ENCODE measurements at regions not wholly inside any gene's neighbourhood (a gene's known extent, or its start where the extent isn't known, plus 50 kb on each side); places are given as distances from the start of the nearest gene placed in this dataset.

DNA sequence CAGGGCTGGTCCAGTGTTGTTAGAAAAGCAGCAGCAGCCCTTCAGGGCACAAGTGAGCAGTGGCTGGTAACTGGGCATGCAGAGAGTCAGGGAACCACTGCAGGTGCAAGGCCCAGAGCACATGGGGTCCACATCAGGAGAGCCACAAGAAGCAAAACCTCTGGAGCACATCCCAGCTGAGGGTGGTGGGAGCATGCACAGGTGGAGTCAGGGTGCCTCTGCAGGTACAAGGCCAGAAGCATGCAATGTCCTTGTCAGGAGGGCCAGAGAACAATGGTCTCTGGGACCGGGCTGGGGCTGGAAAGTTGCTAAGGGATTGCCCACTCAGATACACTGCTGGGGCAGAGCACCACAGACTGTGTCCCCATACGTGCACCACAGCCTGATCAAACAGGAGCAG, 226.1 kb upstream of the UBE2E2 start (continued):
- TF ChIP-seq ZNF518A (tag by site-specific recombination; conservative IDR thresholded peaks at IDR 0.05; ENCODE audit: low read depth) (no peak), SALL2 (tag by site-specific recombination; IDR thresholded peaks at IDR 0.05; ENCODE audit: borderline replicate concordance) (no peak)

GRCh38 chr3:22977650-22978289, 225.4 kb upstream of the UBE2E2 start:
- ChIA-PET POLR2A (no interaction called here), CTCF (no interaction called here)
- Histone ChIP-seq H3K9me3 (ENCODE audit: control insufficient read depth, insufficient read depth, low read depth, low read length) (no peaks in the 10 kb centered on the region), H3K27ac (ENCODE audit: extremely low read depth, low read depth, low read length) (no peak overlapping the region), H3K4me1 (ENCODE audit: control insufficient read depth, insufficient read depth, low read length) (no peaks in the 10 kb centered on the region), H3K36me3 (ENCODE audit: control insufficient read depth in 2 of 2, insufficient read depth in 1 of 2, low read length in 2 of 2) (no peaks in the 10 kb centered on the region), H3K4me3 (ENCODE audit: low read depth, low read length) (no peak overlapping the region)
- no peak for TF ChIP-seq TCF7L2 (IDR thresholded peaks at IDR 0.05; ENCODE audit: borderline replicate concordance, low read depth, low read length)
- TF ChIP-seq ZBTB44 (tag by site-specific recombination; IDR thresholded peaks at IDR 0.05), result no peak
- TF ChIP-seq, protein P1, sequence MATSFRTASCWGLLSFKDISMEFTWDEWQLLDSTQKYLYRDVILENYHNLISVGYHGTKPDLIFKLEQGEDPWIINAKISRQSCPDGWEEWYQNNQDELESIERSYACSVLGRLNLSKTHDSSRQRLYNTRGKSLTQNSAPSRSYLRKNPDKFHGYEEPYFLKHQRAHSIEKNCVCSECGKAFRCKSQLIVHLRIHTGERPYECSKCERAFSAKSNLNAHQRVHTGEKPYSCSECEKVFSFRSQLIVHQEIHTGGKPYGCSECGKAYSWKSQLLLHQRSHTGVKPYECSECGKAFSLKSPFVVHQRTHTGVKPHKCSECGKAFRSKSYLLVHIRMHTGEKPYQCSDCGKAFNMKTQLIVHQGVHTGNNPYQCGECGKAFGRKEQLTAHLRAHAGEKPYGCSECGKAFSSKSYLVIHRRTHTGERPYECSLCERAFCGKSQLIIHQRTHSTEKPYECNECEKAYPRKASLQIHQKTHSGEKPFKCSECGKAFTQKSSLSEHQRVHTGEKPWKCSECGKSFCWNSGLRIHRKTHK (tag by site-specific recombination; IDR thresholded peaks at IDR 0.05), result no peak
- TF ChIP-seq ZNF558 (tag by site-specific recombination; IDR thresholded peaks at IDR 0.05), result no peak
- TF ChIP-seq ZNF311 (tag by site-specific recombination; IDR thresholded peaks at IDR 0.05; ENCODE audit: borderline replicate concordance), result no peak
- no peak for TF ChIP-seq ZNF521 (tag by site-specific recombination; IDR thresholded peaks at IDR 0.05)
- no peak for TF ChIP-seq ZNF707 (tag by site-specific recombination; IDR thresholded peaks at IDR 0.05)
- no peak for TF ChIP-seq GLIS2 (tag by site-specific recombination; IDR thresholded peaks at IDR 0.05)
- TF ChIP-seq IKZF3 (tag by site-specific recombination; IDR thresholded peaks at IDR 0.05), result no peak
- TF ChIP-seq ZNF555 (tag by site-specific recombination; conservative IDR thresholded peaks at IDR 0.05), result no peak
- no peak for TF ChIP-seq ZSCAN16 (tag by site-specific recombination; IDR thresholded peaks at IDR 0.05)
- TF ChIP-seq KLF1 (tag by site-specific recombination; IDR thresholded peaks at IDR 0.05), result no peak
- no peak for TF ChIP-seq INSM2 (tag by site-specific recombination; IDR thresholded peaks at IDR 0.05)
- no peak for TF ChIP-seq ZEB2 (tag by site-specific recombination; IDR thresholded peaks at IDR 0.05)
- TF ChIP-seq ZNF37A (tag by site-specific recombination; IDR thresholded peaks at IDR 0.05), result no peak
- no peak for TF ChIP-seq ZNF366 (tag by site-specific recombination; conservative IDR thresholded peaks at IDR 0.05)

Measured in HEK293 (cell line).